ENCODE measurements at regions not wholly inside any gene's neighbourhood (a gene's known extent, or its start where the extent isn't known, plus 50 kb on each side); places are given as distances from the start of the nearest gene placed in this dataset.
"Not testable (repeated sequence)": the region's sequence is repeated elsewhere in the genome, so short reads cannot be mapped to it uniquely, and the experiment has no call there.

DNA sequence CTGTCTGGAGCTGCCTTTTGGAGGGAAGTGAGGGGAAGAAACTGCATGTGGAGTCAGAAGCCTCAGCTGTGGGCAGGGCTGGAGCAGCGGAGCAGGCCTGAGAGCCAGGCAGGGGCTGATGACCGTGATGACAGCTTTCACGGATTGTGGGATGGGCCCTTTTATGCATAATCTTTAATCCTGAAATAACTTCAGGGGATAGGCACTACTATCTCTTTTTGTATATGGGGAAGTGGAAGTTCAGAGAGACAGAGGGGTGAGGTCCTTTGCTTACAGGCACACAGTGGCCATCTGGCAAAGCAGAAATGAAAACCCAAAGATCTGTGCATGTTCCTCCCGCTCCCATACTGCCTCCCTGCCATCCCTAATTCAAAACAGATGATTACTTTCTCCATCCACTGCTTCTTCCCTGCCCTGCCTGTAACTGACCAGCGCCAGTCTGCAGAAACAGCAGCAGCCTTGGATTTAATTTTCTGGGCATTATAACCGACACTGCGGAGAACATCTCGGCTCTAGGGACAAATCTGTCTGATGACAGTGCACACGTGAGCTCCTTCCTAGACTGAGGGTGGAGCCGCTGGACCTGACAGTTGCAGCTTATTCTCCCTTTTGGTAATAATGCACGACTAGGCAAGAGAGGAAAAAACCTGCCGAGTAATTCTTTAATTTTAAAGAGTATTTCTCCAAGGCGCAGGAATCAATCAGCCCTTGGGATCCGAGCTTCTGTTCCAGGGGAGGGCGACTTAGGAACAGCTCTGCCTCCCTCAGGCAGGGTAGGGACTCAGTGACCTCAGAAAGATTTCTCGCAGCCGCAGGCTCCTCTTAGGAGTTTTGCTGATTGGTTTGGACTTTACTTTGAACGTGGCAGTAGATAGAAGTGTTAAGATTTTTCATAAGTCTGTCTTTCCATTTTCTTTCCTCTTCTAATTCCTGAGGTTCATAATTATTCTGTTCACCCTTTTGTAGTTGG, 95.4 kb downstream of the UTP18 start:
- no peak overlapping the region for H3K4me3 ChIP-seq (ENCODE audit: low read depth, low read length)
- TF ChIP-seq, protein P1, sequence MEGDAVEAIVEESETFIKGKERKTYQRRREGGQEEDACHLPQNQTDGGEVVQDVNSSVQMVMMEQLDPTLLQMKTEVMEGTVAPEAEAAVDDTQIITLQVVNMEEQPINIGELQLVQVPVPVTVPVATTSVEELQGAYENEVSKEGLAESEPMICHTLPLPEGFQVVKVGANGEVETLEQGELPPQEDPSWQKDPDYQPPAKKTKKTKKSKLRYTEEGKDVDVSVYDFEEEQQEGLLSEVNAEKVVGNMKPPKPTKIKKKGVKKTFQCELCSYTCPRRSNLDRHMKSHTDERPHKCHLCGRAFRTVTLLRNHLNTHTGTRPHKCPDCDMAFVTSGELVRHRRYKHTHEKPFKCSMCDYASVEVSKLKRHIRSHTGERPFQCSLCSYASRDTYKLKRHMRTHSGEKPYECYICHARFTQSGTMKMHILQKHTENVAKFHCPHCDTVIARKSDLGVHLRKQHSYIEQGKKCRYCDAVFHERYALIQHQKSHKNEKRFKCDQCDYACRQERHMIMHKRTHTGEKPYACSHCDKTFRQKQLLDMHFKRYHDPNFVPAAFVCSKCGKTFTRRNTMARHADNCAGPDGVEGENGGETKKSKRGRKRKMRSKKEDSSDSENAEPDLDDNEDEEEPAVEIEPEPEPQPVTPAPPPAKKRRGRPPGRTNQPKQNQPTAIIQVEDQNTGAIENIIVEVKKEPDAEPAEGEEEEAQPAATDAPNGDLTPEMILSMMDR (IDR thresholded peaks at IDR 0.05; ENCODE audit: insufficient read depth, low read depth, low read length, missing control alignments): no peak
- DNase-seq (ENCODE audit: low read depth): no peak

DNA sequence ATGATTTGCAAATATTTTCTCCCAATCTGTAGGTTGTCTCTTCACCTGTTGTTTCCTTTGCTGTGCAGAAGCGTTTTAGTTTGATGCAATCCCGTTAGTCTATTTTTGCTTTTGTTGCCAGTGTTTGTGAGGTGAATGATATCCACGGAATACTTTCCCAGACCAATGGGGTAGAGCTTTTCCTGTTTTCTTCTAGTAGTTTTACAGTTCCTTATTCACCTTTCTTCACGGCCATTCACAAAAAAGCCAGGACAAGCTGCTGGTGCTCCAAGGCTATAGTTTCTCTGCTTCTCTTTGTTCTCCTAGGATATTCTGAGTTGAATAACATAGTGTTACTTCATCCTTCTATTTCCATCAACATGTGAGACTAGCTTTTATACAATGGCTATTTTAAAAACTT, 98.7 kb downstream of the UTP18 start:
- no peak overlapping the region for H3K4me3 ChIP-seq (ENCODE audit: low read depth, low read length)
- DNase-seq (ENCODE audit: low read depth): no peak
- TF ChIP-seq, protein P1 (IDR thresholded peaks at IDR 0.05; ENCODE audit: insufficient read depth, low read depth, low read length, missing control alignments): no peak

DNA sequence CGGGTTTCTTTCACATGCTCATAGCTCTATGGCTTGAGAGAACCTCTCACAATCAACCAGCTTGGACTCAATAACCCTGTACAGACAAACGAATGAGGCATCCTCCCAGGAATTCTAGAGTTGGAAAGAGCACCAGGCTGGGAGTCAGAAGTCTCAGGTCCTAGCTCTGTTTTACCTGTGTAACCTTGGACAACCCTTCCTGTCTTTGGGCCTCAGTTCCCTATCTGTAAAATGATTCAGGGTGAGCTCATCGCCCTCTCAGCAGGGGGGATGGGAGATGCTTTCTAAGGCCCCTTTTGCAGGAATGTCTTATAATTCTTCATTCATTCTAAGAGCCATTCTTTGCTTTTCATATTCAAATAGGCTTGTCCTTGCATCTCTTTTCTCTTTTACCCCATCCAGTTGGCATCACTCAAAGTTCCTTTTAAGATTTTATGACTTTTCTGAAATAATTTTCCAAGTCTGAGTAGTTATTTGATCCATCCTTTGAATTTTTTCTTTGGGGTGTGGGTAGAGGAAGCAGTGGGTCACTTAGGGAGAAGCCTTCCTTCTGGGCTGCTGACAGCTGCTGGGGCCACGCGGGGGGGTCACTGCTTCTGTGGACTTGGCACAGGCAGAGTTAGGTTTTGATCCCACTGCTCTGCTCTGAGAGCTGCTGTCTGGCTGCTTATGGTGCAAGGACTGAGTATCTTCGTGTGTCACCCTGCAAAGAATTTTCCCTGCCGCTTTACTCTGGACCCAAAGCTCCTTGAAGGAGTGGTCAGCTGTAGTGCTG, 102.7 kb downstream of the UTP18 start:
- TF ChIP-seq, protein P1 (IDR thresholded peaks at IDR 0.05; ENCODE audit: insufficient read depth, low read depth, low read length, missing control alignments): no peak
- H3K4me3 ChIP-seq (ENCODE audit: low read depth, low read length): no peak overlapping the region
- DNase-seq (ENCODE audit: low read depth): no peak

DNA sequence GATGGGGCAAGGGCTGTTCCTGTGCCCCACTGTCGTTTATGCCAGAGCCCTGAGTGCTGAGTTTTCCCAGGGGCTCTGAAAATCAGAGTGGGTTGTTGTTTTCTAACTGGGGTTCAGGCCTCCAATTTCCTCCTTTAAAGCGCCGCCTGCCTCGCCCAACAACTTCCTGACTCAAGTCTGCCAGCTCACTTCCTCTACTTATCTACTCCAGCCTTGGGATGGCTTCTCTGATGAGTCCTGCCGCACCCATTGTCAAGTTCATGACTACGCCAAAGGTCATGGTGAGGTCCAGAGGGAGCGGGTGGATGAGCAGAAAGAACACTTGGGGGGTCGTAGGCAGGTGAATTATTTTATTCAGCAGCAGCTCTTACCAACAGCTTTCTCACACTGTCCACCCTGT, 104.7 kb downstream of the UTP18 start:
- no peak overlapping the region for H3K4me3 ChIP-seq (ENCODE audit: low read depth, low read length)
- DNase-seq (ENCODE audit: low read depth): no peak
- TF ChIP-seq, protein P1 (IDR thresholded peaks at IDR 0.05; ENCODE audit: insufficient read depth, low read depth, low read length, missing control alignments): no peak

DNA sequence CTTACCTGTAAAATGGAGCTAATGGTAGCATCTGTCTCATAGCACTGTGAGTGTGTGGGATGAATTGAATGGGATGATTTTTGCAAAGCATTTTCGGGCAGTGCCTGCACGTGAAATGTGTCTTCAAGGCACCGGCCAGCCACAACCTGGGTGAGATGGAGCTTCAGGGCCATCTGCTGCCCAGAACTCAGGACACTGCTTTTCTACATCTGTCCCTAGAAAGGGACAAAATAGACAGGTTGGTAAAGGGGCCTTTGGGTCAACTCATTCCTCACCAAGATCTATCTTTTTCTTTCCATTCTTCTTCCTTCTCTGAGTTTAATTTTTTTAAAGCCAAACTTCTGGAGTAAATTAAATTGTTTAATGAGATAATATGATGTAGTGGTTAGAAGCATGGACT, 106.5 kb downstream of the UTP18 start:
- H3K4me3 ChIP-seq (ENCODE audit: low read depth, low read length): no peak overlapping the region
- no peak for DNase-seq (ENCODE audit: low read depth)

DNA sequence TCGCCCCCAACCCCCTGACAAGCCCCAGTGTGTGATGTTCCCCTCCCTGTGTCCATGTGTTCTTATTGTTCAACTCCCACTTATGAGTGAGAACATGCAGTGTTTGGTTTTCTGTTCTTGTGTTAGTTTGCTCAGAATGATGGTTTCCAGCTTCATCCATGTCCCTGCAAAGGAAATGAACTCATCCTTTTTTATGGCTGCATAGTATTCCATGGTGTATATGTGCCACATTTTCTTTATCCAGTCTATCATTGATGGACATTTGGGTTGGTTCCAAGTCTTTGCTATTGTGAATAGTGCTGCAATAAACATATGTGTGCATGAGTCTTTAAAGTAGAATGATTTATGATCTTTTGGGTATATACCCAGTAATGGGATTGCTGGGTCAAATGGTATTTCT, 107.5 kb downstream of the UTP18 start:
- DNase-seq (ENCODE audit: low read depth); H3K4me3 ChIP-seq (ENCODE audit: low read depth, low read length): not testable (repeated sequence)

More for the DNA sequence above, 106.5 kb downstream of the UTP18 start:
- TF ChIP-seq, protein P1 (IDR thresholded peaks at IDR 0.05; ENCODE audit: insufficient read depth, low read depth, low read length, missing control alignments): no peak

DNA sequence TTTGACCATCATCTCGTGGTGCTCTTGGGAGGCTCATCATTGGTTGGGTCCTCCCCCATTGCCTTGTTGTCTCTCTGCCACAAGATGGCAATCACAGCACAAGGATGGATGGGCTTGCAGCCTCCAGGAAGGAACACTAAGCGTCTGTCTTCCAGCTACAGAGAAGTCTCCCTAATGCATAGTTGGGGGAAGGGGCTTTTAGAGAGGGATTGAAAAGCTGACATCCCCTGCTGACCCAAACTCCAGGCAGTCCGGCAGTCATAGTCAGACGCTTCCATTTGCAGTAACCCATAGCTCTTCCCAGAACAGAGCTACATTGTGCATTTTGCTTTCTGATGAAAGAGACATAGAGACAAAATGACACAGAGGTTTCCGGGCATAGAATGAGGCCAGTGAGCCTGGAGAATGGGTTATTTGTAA, 111.4 kb downstream of the UTP18 start:
- TF ChIP-seq, protein P1 (IDR thresholded peaks at IDR 0.05; ENCODE audit: insufficient read depth, low read depth, low read length, missing control alignments): peak; percentile 73
- H3K4me3 ChIP-seq (ENCODE audit: low read depth, low read length): peak overlapping the region; percentile 45
- DNase-seq (ENCODE audit: low read depth): peak; percentile 83
